HUES6 (cell line): ENCODE measurements at regions not wholly inside any gene's neighbourhood (a gene's known extent, or its start where the extent isn't known, plus 50 kb on each side); places are given as distances from the start of the nearest gene placed in this dataset.
"Not testable (repeated sequence)": the region's sequence is repeated elsewhere in the genome, so short reads cannot be mapped to it uniquely, and the experiment has no call there.

Experiments
- H3K27ac ChIP-seq: 2 replicates; pipeline ENCODE4 v1.7.0; 2013; ENCODE audit warnings: low read depth, mild to moderate bottlenecking, low read length, inconsistent platforms
- H3K27me3 ChIP-seq: 2 replicates; pipeline ENCODE4 v1.6.1; 2013; ENCODE audit warnings: low read length; ENCODE audit not compliant: control insufficient read depth, insufficient read depth
- H3K36me3 ChIP-seq: 2 replicates; pipeline ENCODE4 v1.6.1; 2013; ENCODE audit warnings: low read length; ENCODE audit not compliant: control insufficient read depth, insufficient read depth
- H3K4me1 ChIP-seq: 2 replicates; pipeline ENCODE4 v1.6.1; 2013; ENCODE audit warnings: low read length; ENCODE audit not compliant: control insufficient read depth, insufficient read depth
- H3K4me3 ChIP-seq: 2 replicates; pipeline ENCODE4 v1.5.1; 2013; ENCODE audit warnings: low read depth, low read length
- H3K9ac ChIP-seq: one replicate; pipeline ENCODE4 v1.6.1; 2013; ENCODE audit warnings: mild to moderate bottlenecking, low read length
- H3K9me3 ChIP-seq: 2 replicates; pipeline ENCODE4 v1.6.1; 2013; ENCODE audit warnings: low read depth, low read length; ENCODE audit not compliant: control insufficient read depth, insufficient read depth

GRCh38 chr6:68031054-68031453 lies 604.0 kb upstream of the ADGRB3 start:
- Histone ChIP-seq H3K4me3 (no peak overlapping the region), H3K27me3 (no peaks in the 10 kb centered on the region), H3K27ac (no peak overlapping the region), H3K36me3 (peaks cover 5% of the 10 kb centered on the region; the same call in 1 of the 2 replicates), H3K9me3 (peaks cover 9% of the 10 kb centered on the region), H3K9ac (no peak overlapping the region), H3K4me1 (no peaks in the 10 kb centered on the region)

- Histone ChIP-seq H3K27me3 (no peaks in the 10 kb centered on the region), H3K9me3 (no peaks in the 10 kb centered on the region), H3K4me1 (no peaks in the 10 kb centered on the region), H3K27ac (no peak overlapping the region), H3K4me3 (no peak overlapping the region), H3K9ac (no peak overlapping the region), H3K36me3 (no peaks in the 10 kb centered on the region)
Observed at GRCh38 chr6:68026483-68026882, 608.6 kb upstream of the ADGRB3 start.

GRCh38 chr6:68025764-68026163 lies 609.3 kb upstream of the ADGRB3 start:
- Histone ChIP-seq H3K27ac (no peak overlapping the region), H3K9ac (no peak overlapping the region), H3K36me3 (no peaks in the 10 kb centered on the region), H3K27me3 (no peaks in the 10 kb centered on the region), H3K9me3 (no peaks in the 10 kb centered on the region), H3K4me3 (no peak overlapping the region), H3K4me1 (no peaks in the 10 kb centered on the region)

- Histone ChIP-seq H3K9me3 (no peaks in the 10 kb centered on the region), H3K27me3 (no peaks in the 10 kb centered on the region), H3K36me3 (no peaks in the 10 kb centered on the region), H3K27ac (no peak overlapping the region), H3K9ac (no peak overlapping the region), H3K4me3 (no peak overlapping the region), H3K4me1 (no peaks in the 10 kb centered on the region)
Observed at GRCh38 chr6:68024570-68025269, 610.4 kb upstream of the ADGRB3 start.

GRCh38 chr6:68022968-68023367 lies 612.1 kb upstream of the ADGRB3 start:
- not testable (repeated sequence) for H3K27ac ChIP-seq, H3K36me3 ChIP-seq, H3K4me1 ChIP-seq, H3K9me3 ChIP-seq, H3K4me3 ChIP-seq, H3K27me3 ChIP-seq, H3K9ac ChIP-seq

GRCh38 chr6:68013780-68014515 lies 621.1 kb upstream of the ADGRB3 start:
- H3K4me3 ChIP-seq: no peak overlapping the region
- H3K36me3 ChIP-seq: no peaks in the 10 kb centered on the region
- H3K27me3 ChIP-seq: no peaks in the 10 kb centered on the region
- peaks cover 7% of the 10 kb centered on the region for H3K4me1 ChIP-seq
- no peaks in the 10 kb centered on the region for H3K9me3 ChIP-seq
- H3K27ac ChIP-seq: no peak overlapping the region
- no peak overlapping the region for H3K9ac ChIP-seq

GRCh38 chr6:68012822-68013221 lies 622.3 kb upstream of the ADGRB3 start:
- Histone ChIP-seq H3K27ac (no peak overlapping the region), H3K4me1 (peaks cover 7% of the 10 kb centered on the region), H3K4me3 (no peak overlapping the region), H3K9me3 (no peaks in the 10 kb centered on the region), H3K36me3 (no peaks in the 10 kb centered on the region), H3K9ac (no peak overlapping the region), H3K27me3 (no peaks in the 10 kb centered on the region)

- Histone ChIP-seq H3K36me3 (no peaks in the 10 kb centered on the region), H3K9me3 (no peaks in the 10 kb centered on the region), H3K4me3 (no peak overlapping the region), H3K4me1 (peaks cover 4% of the 10 kb centered on the region), H3K27ac (no peak overlapping the region), H3K9ac (no peak overlapping the region), H3K27me3 (no peaks in the 10 kb centered on the region)
Observed at GRCh38 chr6:68010936-68011335, 624.1 kb upstream of the ADGRB3 start.

- no peaks in the 10 kb centered on the region for H3K4me1 ChIP-seq
- no peaks in the 10 kb centered on the region for H3K36me3 ChIP-seq
- no peaks in the 10 kb centered on the region for H3K9me3 ChIP-seq
- H3K4me3 ChIP-seq: no peak overlapping the region
- no peak overlapping the region for H3K27ac ChIP-seq
- no peak overlapping the region for H3K9ac ChIP-seq
- H3K27me3 ChIP-seq: no peaks in the 10 kb centered on the region
Observed at GRCh38 chr6:68008445-68008844, 626.6 kb upstream of the ADGRB3 start.

GRCh38 chr6:68007717-68008116 lies 627.4 kb upstream of the ADGRB3 start:
- Histone ChIP-seq H3K9ac (no peak overlapping the region), H3K27me3 (no peaks in the 10 kb centered on the region), H3K36me3 (no peaks in the 10 kb centered on the region), H3K9me3 (no peaks in the 10 kb centered on the region), H3K27ac (no peak overlapping the region), H3K4me3 (no peak overlapping the region), H3K4me1 (no peaks in the 10 kb centered on the region)

GRCh38 chr6:67986694-67987232 lies 648.3 kb upstream of the ADGRB3 start:
- Histone ChIP-seq H3K4me3 (no peak overlapping the region), H3K9me3 (no peaks in the 10 kb centered on the region), H3K27me3 (no peaks in the 10 kb centered on the region), H3K4me1 (no peaks in the 10 kb centered on the region), H3K27ac (no peak overlapping the region), H3K9ac (no peak overlapping the region), H3K36me3 (no peaks in the 10 kb centered on the region)
